H9 (cell line): ENCODE measurements at regions not wholly inside any gene's neighbourhood (a gene's known extent, or its start where the extent isn't known, plus 50 kb on each side); places are given as distances from the start of the nearest gene placed in this dataset.

Source experiments
- DNase-seq: peaks from one replicate; pipeline ENCODE4 v3.0.0-alpha.2; 2017
- H2AFZ ChIP-seq: one replicate; pipeline ENCODE4 v1.6.1; 2013; ENCODE audit warnings: mild to moderate bottlenecking, low read length, control low read depth, moderate library complexity
- H2AK5ac ChIP-seq: 2 replicates; pipeline ENCODE4 v1.6.1; 2013; ENCODE audit warnings: low read length, control low read depth, mixed read lengths; ENCODE audit not compliant: insufficient read length
- H2BK120ac ChIP-seq: one replicate; pipeline ENCODE4 v1.6.1; 2013; ENCODE audit warnings: low read depth, mild to moderate bottlenecking, low read length, control low read depth, inconsistent platforms; ENCODE audit not compliant: poor library complexity, severe bottlenecking
- H2BK12ac ChIP-seq: 2 replicates; pipeline ENCODE4 v1.6.1; 2013; ENCODE audit warnings: low read length, control low read depth, mixed read lengths, low read depth; ENCODE audit not compliant: insufficient read length
- H2BK15ac ChIP-seq: 2 replicates; pipeline ENCODE4 v1.6.1; 2013; ENCODE audit warnings: low read depth, low read length, control low read depth
- H2BK20ac ChIP-seq: one replicate; pipeline ENCODE4 v1.6.1; 2013; ENCODE audit warnings: low read depth, mild to moderate bottlenecking, low read length, control low read depth, inconsistent platforms; ENCODE audit not compliant: poor library complexity, severe bottlenecking
- H2BK5ac ChIP-seq: 2 replicates; pipeline ENCODE4 v1.6.1; 2013; ENCODE audit warnings: low read length, control low read depth, mixed read lengths; ENCODE audit not compliant: insufficient read length
- H3K14ac ChIP-seq: 2 replicates; pipeline ENCODE4 v1.6.1; 2013; ENCODE audit warnings: low read length, control low read depth; ENCODE audit not compliant: insufficient read depth
- H3K18ac ChIP-seq: 2 replicates; pipeline ENCODE4 v1.6.1; 2013; ENCODE audit warnings: low read depth, mild to moderate bottlenecking, mixed read lengths, low read length, control low read depth; ENCODE audit not compliant: insufficient read length
- H3K23ac ChIP-seq: 2 replicates; pipeline ENCODE4 v1.6.1; 2013; ENCODE audit warnings: low read length, control low read depth, mixed read lengths, low read depth; ENCODE audit not compliant: insufficient read length
- H3K23me2 ChIP-seq: 2 replicates; pipeline ENCODE4 v1.6.1; 2013; ENCODE audit warnings: low read depth, mild to moderate bottlenecking, mixed read lengths, low read length, control low read depth; ENCODE audit not compliant: insufficient read length, poor library complexity, severe bottlenecking
- H3K27ac ChIP-seq: 2 replicates; pipeline ENCODE4 v1.5.1; 2013; ENCODE audit warnings: low read length, control low read depth, mixed read lengths, low read depth; ENCODE audit not compliant: insufficient read length
- H3K27me3 ChIP-seq: 2 replicates; pipeline ENCODE4 v1.6.1; 2013; ENCODE audit warnings: low read length, control low read depth, inconsistent platforms; ENCODE audit not compliant: insufficient read depth
- H3K4ac ChIP-seq: 2 replicates; pipeline ENCODE4 v1.6.1; 2013; ENCODE audit warnings: low read depth, mild to moderate bottlenecking, control low read depth, inconsistent platforms, low read length, moderate library complexity
- H3K4me1 ChIP-seq: 2 replicates; pipeline ENCODE4 v1.6.1; 2013; ENCODE audit warnings: low read length, control low read depth, inconsistent platforms; ENCODE audit not compliant: insufficient read depth
- H3K4me2 ChIP-seq: 2 replicates; pipeline ENCODE4 v1.6.1; 2013; ENCODE audit warnings: low read length, control low read depth, mixed read lengths; ENCODE audit not compliant: insufficient read length, insufficient read depth
- H3K56ac ChIP-seq: 2 replicates; pipeline ENCODE4 v1.6.1; 2013; ENCODE audit warnings: low read depth, mild to moderate bottlenecking, mixed read lengths, low read length, control low read depth; ENCODE audit not compliant: insufficient read length
- H3K79me1 ChIP-seq: 2 replicates; pipeline ENCODE4 v1.6.1; 2013; ENCODE audit warnings: low read depth, mild to moderate bottlenecking, moderate library complexity, low read length, control low read depth, inconsistent platforms; ENCODE audit not compliant: insufficient read depth, poor library complexity, severe bottlenecking
- H3K79me2 ChIP-seq: 2 replicates; pipeline ENCODE4 v1.6.1; 2013; ENCODE audit warnings: low read length, control low read depth, inconsistent platforms; ENCODE audit not compliant: insufficient read depth
- H3K9ac ChIP-seq: 2 replicates; pipeline ENCODE4 v1.6.1; 2013; ENCODE audit warnings: low read length, control low read depth, mixed read lengths; ENCODE audit not compliant: insufficient read length; ENCODE audit errors: extremely low read depth
- H3K9me3 ChIP-seq: one replicate; pipeline ENCODE4 v1.6.1; 2013; ENCODE audit warnings: low read depth, low read length, inconsistent platforms; ENCODE audit not compliant: control insufficient read depth
- H3T11ph ChIP-seq: one replicate; pipeline ENCODE4 v1.6.1; 2013; ENCODE audit warnings: mild to moderate bottlenecking, low read length, control low read depth, inconsistent platforms
- H4K20me1 ChIP-seq: one replicate; pipeline ENCODE4 v1.6.1; 2013; ENCODE audit not compliant: control insufficient read depth, insufficient read length, insufficient read depth
- H4K5ac ChIP-seq: 2 replicates; pipeline ENCODE4 v1.6.1; 2013; ENCODE audit warnings: low read depth, mild to moderate bottlenecking, mixed read lengths, low read length, control low read depth; ENCODE audit not compliant: insufficient read length
- H4K8ac ChIP-seq: replicated peaks from 2 replicates; pipeline ENCODE4 v1.6.1; 2013; ENCODE audit warnings: low read length, control low read depth, mixed read lengths, low read depth; ENCODE audit not compliant: insufficient read length
- H4K91ac ChIP-seq: 2 replicates; pipeline ENCODE4 v1.6.1; 2013; ENCODE audit warnings: low read depth, mild to moderate bottlenecking, moderate library complexity, mixed read lengths, low read length, control low read depth; ENCODE audit not compliant: insufficient read length
- H3K27ac Mint-ChIP-seq, 3 experiments: 2 replicates in 2 of 3; 3 replicates in 1 of 3; pipeline ENCODE4 v1.8.0; 2020 to 2021; ENCODE audit warnings: mixed read lengths in 3 of 3, mild to moderate bottlenecking in 1 of 3, moderate library complexity in 1 of 3
- H3K27me3 Mint-ChIP-seq: 2 replicates; pipeline ENCODE4 v1.8.0; 2021; ENCODE audit warnings: low read depth, mild to moderate bottlenecking, moderate library complexity, mixed read lengths
- H3K36me3 Mint-ChIP-seq, 3 experiments: 2 replicates in 2 of 3; 3 replicates in 1 of 3; pipeline ENCODE4 v1.8.0; 2020 to 2021; ENCODE audit warnings: low read depth in 3 of 3, mixed read lengths in 3 of 3; ENCODE audit not compliant: insufficient read depth in 1 of 3
- H3K4me1 Mint-ChIP-seq, 2 experiments: 2 replicates each; pipeline ENCODE4 v1.8.0; 2020; ENCODE audit warnings: mixed read lengths in 2 of 2
- H3K4me3 Mint-ChIP-seq, 2 experiments: 2 replicates in 1 of 2; 3 replicates in 1 of 2; pipeline ENCODE4 v1.8.0; 2020 to 2021; ENCODE audit warnings: mild to moderate bottlenecking in 2 of 2, mixed read lengths in 2 of 2, moderate library complexity in 1 of 2
- H3K9me3 Mint-ChIP-seq, 2 experiments: 2 replicates in 1 of 2; 3 replicates in 1 of 2; pipeline ENCODE4 v1.8.0; 2020; ENCODE audit warnings: mild to moderate bottlenecking in 2 of 2, mixed read lengths in 2 of 2, moderate library complexity in 1 of 2
- TF ChIP-seq, protein P1 (sequence below): fragments of 200-600 bp; sonication (generic); conservative IDR thresholded peaks from 3 replicates; pipeline ENCODE4 v1.8.0; 2021; ENCODE audit warnings: antibody characterized with exemption, mild to moderate bottlenecking

DNA sequence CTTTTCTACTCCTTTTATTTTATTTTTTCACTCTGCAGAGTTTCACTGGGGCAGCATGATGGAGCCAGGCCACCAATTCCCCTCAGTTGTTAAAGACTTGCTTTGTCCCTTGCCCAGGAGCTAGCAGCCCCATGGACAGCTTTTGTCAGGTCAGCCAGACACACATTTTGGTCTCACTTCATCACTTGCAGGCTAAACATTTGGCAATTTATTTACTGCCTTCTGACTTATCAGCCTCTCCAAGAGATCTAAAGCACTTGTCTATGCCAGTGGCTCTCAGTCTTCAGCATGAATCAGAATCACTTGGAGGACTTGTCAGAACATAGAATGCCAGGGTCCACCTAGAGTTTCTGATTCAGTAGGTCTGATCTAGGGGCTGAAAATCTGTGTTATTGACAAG lies 66.4 kb upstream of the GDF10 start:
- Histone ChIP-seq H4K20me1 (no peaks in the 10 kb centered on the region), H3T11ph (no peak overlapping the region), H3K4me2 (no peak overlapping the region), H3K23ac (no peak overlapping the region), H3K14ac (no peak overlapping the region), H3K18ac (no peak overlapping the region), H2BK20ac (no peak overlapping the region), H3K79me2 (no peaks in the 10 kb centered on the region), H3K23me2 (no peaks in the 10 kb centered on the region), H4K8ac (no peak overlapping the region), H3K27ac (no peak overlapping the region), H4K5ac (no peak overlapping the region), H2BK12ac (no peak overlapping the region), H3K79me1 (no peaks in the 10 kb centered on the region), H2BK5ac (no peak overlapping the region), H3K56ac (no peak overlapping the region), H3K27me3 (no peaks in the 10 kb centered on the region), H2AK5ac (no peak overlapping the region), H3K4me1 (no peaks in the 10 kb centered on the region), H3K9ac (no peak overlapping the region), H3K4ac (no peak overlapping the region), H2BK15ac (no peak overlapping the region), H4K91ac (no peak overlapping the region), H2BK120ac (no peak overlapping the region), H2AFZ (no peak overlapping the region), H3K9me3 (no peaks in the 10 kb centered on the region)
- peaks cover 3 to 5% of the 10 kb centered on the region in 2 experiments; a peak in 4 of 5 replicates for H3K9me3 Mint-ChIP-seq
- H3K27me3 Mint-ChIP-seq, result peaks cover 8% of the 10 kb centered on the region
- H3K36me3 Mint-ChIP-seq, result peaks cover 0 to 4% (median 0%) of the 10 kb centered on the region in 3 experiments; a peak in 2 of 7 replicates
- TF ChIP-seq, protein P1, sequence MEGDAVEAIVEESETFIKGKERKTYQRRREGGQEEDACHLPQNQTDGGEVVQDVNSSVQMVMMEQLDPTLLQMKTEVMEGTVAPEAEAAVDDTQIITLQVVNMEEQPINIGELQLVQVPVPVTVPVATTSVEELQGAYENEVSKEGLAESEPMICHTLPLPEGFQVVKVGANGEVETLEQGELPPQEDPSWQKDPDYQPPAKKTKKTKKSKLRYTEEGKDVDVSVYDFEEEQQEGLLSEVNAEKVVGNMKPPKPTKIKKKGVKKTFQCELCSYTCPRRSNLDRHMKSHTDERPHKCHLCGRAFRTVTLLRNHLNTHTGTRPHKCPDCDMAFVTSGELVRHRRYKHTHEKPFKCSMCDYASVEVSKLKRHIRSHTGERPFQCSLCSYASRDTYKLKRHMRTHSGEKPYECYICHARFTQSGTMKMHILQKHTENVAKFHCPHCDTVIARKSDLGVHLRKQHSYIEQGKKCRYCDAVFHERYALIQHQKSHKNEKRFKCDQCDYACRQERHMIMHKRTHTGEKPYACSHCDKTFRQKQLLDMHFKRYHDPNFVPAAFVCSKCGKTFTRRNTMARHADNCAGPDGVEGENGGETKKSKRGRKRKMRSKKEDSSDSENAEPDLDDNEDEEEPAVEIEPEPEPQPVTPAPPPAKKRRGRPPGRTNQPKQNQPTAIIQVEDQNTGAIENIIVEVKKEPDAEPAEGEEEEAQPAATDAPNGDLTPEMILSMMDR, result no peak
- no peak overlapping the region for H3K27ac Mint-ChIP-seq
- no peak overlapping the region for H3K4me3 Mint-ChIP-seq
- peak; percentile 5 for DNase-seq
- H3K4me1 Mint-ChIP-seq, result no peaks in the 10 kb centered on the region
